ENCODE measurements at regions not wholly inside any gene's neighbourhood (a gene's known extent, or its start where the extent isn't known, plus 50 kb on each side); places are given as distances from the start of the nearest gene placed in this dataset.

GRCh38 chr9:7854763-7855162 lies 55.2 kb upstream of the DMAC1 start:
- intact Hi-C loops (cut with DNase I): no loop called here
- ATAC-seq (no peak), DNase-seq (ENCODE audit: low spot score) (no peak)

Measured in sciatic nerve (tissue), 2 donors.